Epithelial cell of esophagus (primary cell): ENCODE measurements at regions not wholly inside any gene's neighbourhood (a gene's known extent, or its start where the extent isn't known, plus 50 kb on each side); places are given as distances from the start of the nearest gene placed in this dataset.

Experiments
- DNase-seq: peaks from one replicate; pipeline ENCODE4 v3.0.0; 2010; ENCODE audit warnings: low read depth
- H3K4me3 ChIP-seq: 2 replicates; pipeline ENCODE4 v1.5.1; 2011; ENCODE audit warnings: mild to moderate bottlenecking, low read length, control low read depth
- TF ChIP-seq, protein P1 (sequence below): IDR thresholded peaks from 2 replicates; pipeline ENCODE4 v1.5.1; 2011; ENCODE audit warnings: low read depth, mild to moderate bottlenecking, low read length, control low read depth, inconsistent platforms; ENCODE audit not compliant: insufficient read depth; ENCODE audit errors: missing control alignments

DNA sequence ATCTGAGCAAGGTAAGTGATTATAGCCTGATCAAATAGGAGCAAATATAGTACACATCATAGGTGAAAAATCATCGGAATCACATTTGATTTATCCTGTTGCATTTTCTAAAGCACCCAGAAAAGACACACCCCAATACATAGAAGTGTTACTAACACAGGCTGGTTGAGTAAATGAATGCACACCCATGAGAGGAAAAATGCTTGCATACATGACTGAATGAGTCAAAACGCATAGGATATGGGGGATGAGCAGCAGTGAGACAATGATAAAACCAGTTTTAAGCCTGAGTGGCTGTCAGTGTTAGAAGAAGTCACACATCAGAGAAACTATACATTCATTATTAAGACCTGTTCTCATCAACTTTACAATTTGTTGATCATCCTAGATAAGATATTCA is 449.6 kb upstream of the CDH20 start:
- TF ChIP-seq, protein P1, sequence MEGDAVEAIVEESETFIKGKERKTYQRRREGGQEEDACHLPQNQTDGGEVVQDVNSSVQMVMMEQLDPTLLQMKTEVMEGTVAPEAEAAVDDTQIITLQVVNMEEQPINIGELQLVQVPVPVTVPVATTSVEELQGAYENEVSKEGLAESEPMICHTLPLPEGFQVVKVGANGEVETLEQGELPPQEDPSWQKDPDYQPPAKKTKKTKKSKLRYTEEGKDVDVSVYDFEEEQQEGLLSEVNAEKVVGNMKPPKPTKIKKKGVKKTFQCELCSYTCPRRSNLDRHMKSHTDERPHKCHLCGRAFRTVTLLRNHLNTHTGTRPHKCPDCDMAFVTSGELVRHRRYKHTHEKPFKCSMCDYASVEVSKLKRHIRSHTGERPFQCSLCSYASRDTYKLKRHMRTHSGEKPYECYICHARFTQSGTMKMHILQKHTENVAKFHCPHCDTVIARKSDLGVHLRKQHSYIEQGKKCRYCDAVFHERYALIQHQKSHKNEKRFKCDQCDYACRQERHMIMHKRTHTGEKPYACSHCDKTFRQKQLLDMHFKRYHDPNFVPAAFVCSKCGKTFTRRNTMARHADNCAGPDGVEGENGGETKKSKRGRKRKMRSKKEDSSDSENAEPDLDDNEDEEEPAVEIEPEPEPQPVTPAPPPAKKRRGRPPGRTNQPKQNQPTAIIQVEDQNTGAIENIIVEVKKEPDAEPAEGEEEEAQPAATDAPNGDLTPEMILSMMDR, result no peak
- no peak overlapping the region for H3K4me3 ChIP-seq
- DNase-seq, result peak; percentile 75

DNA sequence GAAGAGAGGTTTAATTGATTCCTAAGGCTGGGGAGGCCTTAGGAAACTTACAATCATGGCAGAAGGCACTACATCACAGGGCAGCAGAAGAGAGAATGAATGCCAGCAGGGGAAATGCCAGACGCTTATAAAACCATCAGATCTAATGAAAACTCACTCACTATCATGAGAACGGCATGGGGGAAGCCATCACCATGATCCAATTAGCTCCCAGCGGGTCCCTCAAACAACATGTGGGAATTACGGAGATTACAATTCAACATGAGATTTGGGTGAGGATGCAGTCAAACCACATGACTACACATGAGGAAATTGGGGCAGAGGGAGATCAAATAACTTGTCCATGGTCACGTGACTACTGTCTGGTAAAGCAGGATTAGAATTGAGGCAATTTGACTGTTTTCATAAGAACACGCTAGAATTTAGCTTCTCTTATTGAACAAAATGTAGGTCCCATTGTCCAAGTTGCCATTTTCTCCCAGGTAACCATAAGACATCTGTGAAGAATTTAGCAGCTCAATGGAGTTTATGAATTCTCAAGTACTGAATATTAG is 445.1 kb upstream of the CDH20 start:
- TF ChIP-seq, protein P1, result no peak
- H3K4me3 ChIP-seq, result no peak overlapping the region
- no peak for DNase-seq

DNA sequence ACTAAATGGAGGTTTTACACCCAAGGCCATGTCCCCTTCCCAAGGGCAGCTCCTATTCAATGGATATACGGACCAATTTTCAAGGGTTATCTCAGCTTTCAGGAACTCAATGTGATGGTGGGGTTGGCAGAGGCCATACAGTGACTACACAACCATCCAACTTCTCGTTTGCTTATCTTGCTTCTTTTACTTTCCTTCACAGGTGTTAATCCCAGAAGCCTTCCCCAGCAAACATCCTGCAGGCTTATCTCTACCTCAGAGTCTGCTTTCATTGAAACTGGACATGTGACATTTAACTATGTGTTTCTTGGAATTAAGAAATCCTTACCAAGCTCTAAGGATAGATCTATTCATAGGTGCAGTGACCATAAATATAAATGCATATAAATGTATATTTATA is 443.8 kb upstream of the CDH20 start:
- H3K4me3 ChIP-seq, result no peak overlapping the region
- DNase-seq, result no peak
- TF ChIP-seq, protein P1, result no peak

DNA sequence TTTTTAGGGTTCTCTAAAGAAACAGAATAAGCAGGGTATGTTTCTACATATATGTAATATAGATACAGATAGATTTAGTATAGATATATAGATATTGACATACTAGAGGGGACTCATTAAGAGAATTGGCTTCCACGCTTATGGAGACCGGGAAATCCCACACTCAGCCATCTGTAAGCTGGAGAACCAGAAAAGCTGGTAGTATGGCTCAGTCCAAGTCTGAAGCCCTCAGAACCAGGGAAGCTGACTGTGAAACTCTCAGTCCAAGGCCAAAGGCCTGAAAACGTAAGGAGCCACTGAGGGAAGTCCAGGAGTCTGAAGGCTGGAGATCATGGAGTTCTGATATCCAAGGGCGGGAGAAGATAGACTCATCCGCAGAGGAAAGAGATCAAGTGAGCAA is 441.3 kb upstream of the CDH20 start:
- DNase-seq, result peak; percentile 64
- TF ChIP-seq, protein P1, result no peak
- no peak overlapping the region for H3K4me3 ChIP-seq

DNA sequence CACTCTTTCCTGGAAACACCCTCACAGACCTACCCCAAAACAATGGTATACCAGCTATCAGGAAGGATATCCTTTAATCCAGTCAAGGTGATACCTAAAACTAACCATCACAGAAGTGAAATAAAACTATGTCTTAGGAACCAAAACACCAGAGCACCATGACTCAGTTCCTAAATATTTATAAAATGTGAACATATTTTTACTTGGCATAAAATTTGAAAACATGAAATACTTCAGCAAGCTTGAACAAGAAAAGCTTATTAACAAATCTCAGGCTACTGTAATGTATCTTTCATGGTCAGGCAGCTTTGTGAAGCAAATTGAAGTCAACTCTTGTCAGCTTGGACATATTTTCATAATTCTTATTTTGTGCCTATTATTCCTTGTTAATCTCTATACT is 440.8 kb upstream of the CDH20 start:
- TF ChIP-seq, protein P1, result no peak
- no peak overlapping the region for H3K4me3 ChIP-seq
- peak; percentile 61 for DNase-seq

DNA sequence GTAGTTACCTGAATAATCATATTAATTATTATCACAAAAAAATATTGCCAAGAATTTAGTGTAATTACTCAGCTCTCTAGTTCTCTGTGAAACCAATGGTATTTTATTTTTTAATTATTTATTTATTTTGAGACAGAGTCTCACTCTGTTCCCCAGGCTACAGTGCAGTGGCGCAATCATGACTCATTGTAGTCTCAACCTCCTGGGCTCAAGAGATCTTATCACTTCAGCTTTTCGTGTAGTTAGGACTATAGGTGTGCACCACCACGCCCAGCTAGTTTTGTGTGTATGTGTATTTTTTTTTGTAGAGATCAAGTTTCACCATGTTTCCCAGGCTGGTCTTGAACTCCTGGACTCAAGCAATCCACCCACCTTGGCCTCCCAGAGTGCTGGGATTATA is 440.4 kb upstream of the CDH20 start:
- H3K4me3 ChIP-seq, result no peak overlapping the region
- peak; percentile 97 for DNase-seq
- TF ChIP-seq, protein P1, result no peak

DNA sequence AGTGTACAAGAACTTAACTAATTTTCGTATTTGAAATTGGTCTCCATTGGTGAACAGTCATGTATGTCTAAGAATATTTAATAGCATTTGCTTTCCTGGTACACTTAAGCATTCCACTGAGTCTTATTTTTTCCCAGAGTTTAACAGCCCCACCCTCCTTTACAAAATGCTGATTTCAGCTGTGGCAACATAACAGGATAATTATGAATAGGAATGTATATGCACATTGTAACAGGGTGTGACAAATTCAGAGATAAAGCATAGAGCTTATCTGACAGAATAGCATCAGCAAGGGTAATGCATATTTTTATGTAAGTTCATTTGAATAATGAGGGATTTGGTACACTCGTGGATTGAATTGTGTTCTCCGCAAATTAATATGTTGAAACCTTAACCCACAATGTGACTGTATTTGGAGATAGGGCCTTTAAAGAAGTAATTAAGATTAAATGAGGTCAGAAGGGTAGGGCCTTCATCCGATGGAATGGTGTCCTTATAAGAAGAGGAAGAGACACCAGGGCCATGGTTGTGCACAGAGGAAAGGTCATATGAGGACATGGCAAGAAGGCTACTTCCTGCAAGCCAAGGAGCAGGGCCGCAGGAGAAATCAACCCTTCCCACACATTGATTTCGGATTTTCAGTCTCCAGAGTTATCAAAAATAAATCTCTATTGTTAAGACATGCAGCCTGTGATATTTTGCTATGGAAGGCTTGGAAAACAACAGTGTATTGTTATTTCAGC is 439.7 kb upstream of the CDH20 start:
- TF ChIP-seq, protein P1, result no peak
- H3K4me3 ChIP-seq, result no peak overlapping the region
- peak; percentile 64 for DNase-seq
